ENCODE measurements at regions not wholly inside any gene's neighbourhood (a gene's known extent, or its start where the extent isn't known, plus 50 kb on each side); places are given as distances from the start of the nearest gene placed in this dataset.

GRCh38 chr4:58983887-58984286 lies 1873.7 kb upstream of the IGFBP7 start:
- WGBS, 2 experiments (ENCODE audit: low coverage in 1 of 2, low lambda C conversion rate in 2 of 2, missing lambda C conversion rate in 2 of 2) = 8 to 9% methylated on average over 3 of the region's 3 CpGs
- Histone ChIP-seq H3K4me2 (ENCODE audit: unreplicated experiment) (no peak overlapping the region), H3K36me3 (ENCODE audit: low read depth) (no peaks in the 10 kb centered on the region), H3K79me2 (ENCODE audit: insufficient read depth) (no peaks in the 10 kb centered on the region), H4K20me1 (ENCODE audit: insufficient read depth) (no peaks in the 10 kb centered on the region), H3K4me3 (no peak overlapping the region), H3K27ac (no peak overlapping the region), H3K4me1 (ENCODE audit: insufficient read depth) (no peaks in the 10 kb centered on the region), H3K27me3 (replicated peaks; ENCODE audit: insufficient read depth) (no peaks in the 10 kb centered on the region), H3K9me3 (ENCODE audit: low read depth) (no peaks in the 10 kb centered on the region), H3F3A (ENCODE audit: insufficient read depth) (no peaks in the 10 kb centered on the region), H2AFZ (no peak overlapping the region), H3K9ac (no peak overlapping the region), H3K9me2 (ENCODE audit: insufficient read depth) (no peaks in the 10 kb centered on the region; the same call in 1 of the 2 replicates)
- no peak for DNase-seq
- TF ChIP-seq EZH2phosphoT487 (IDR thresholded peaks at IDR 0.05; ENCODE audit: insufficient read depth, low read depth) (no peak), EZH2 (IDR thresholded peaks at IDR 0.05; ENCODE audit: insufficient read depth, poor library complexity, severe bottlenecking) (no peak)
- in situ Hi-C loops (cut with MboI) = no loop called here

DNA sequence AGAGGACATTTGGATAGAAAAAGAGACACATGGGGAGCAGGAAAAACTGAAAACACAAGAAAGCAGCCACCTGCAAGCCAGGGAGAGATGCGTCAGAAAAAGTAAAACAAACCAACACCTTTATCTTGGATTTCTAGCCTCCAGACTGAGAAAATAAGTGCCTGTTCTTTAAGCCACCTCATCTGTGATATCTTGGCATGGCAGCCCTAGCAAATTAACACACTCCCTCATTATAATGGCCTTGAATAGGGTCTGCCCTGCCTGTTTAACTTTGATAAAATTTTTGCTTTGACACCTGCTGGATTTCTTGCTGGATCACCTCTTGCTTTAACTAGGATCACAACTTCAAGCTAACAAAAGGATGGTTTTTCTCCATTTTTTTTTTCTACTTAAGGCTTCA lies 1892.0 kb upstream of the IGFBP7 start:
- no peak overlapping the region for H3K9ac ChIP-seq
- H3K27me3 ChIP-seq (replicated peaks; ENCODE audit: insufficient read depth) = no peaks in the 10 kb centered on the region
- 18 to 30% methylated on average over 1 of the region's 1 CpG for WGBS, 2 experiments (ENCODE audit: low coverage in 1 of 2, low lambda C conversion rate in 2 of 2, missing lambda C conversion rate in 2 of 2)
- H3K9me2 ChIP-seq (ENCODE audit: insufficient read depth) = no peaks in the 10 kb centered on the region
- no peak overlapping the region for H3K4me2 ChIP-seq (ENCODE audit: unreplicated experiment)
- H4K20me1 ChIP-seq (ENCODE audit: insufficient read depth) = no peaks in the 10 kb centered on the region
- in situ Hi-C loops (cut with MboI) = no loop called here
- H3F3A ChIP-seq (ENCODE audit: insufficient read depth) = no peaks in the 10 kb centered on the region
- H3K36me3 ChIP-seq (ENCODE audit: low read depth) = no peaks in the 10 kb centered on the region
- TF ChIP-seq EZH2phosphoT487 (IDR thresholded peaks at IDR 0.05; ENCODE audit: insufficient read depth, low read depth) = no peak
- no peak for TF ChIP-seq EZH2 (IDR thresholded peaks at IDR 0.05; ENCODE audit: insufficient read depth, poor library complexity, severe bottlenecking)
- H3K79me2 ChIP-seq (ENCODE audit: insufficient read depth) = no peaks in the 10 kb centered on the region
- no peaks in the 10 kb centered on the region for H3K9me3 ChIP-seq (ENCODE audit: low read depth)
- no peak overlapping the region for H2AFZ ChIP-seq
- H3K27ac ChIP-seq = no peak overlapping the region
- no peak overlapping the region for H3K4me3 ChIP-seq
- DNase-seq = no peak
- H3K4me1 ChIP-seq (ENCODE audit: insufficient read depth) = no peaks in the 10 kb centered on the region

DNA sequence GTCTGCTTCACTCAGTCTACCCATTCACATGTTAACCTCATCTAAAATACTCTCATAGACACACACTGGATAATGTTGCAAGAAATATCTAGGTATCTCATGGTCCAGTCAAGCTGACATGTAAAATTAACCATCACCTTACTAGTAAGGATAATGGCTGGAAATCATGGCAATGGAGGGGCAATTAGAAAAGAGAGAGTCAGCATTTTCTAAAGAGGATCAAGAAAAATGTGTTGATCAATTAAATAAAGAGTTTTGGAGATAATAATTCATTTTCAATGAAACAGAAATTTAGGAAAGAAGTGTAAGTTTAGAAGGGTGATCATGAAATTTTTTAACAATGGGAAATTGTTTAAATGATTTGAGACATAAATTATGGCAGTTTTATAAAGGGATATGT lies 1914.1 kb upstream of the IGFBP7 start:
- H3K9ac ChIP-seq = no peak overlapping the region
- H3K36me3 ChIP-seq (ENCODE audit: low read depth) = no peaks in the 10 kb centered on the region; the same call in 1 of the 2 replicates
- no peak overlapping the region for H3K4me3 ChIP-seq
- H3K27ac ChIP-seq = no peak overlapping the region
- no peaks in the 10 kb centered on the region for H3K27me3 ChIP-seq (replicated peaks; ENCODE audit: insufficient read depth)
- H3F3A ChIP-seq (ENCODE audit: insufficient read depth) = no peaks in the 10 kb centered on the region
- no peak overlapping the region for H2AFZ ChIP-seq
- H3K79me2 ChIP-seq (ENCODE audit: insufficient read depth) = no peaks in the 10 kb centered on the region
- no peak for TF ChIP-seq EZH2 (IDR thresholded peaks at IDR 0.05; ENCODE audit: insufficient read depth, poor library complexity, severe bottlenecking)
- no peak for TF ChIP-seq EZH2phosphoT487 (IDR thresholded peaks at IDR 0.05; ENCODE audit: insufficient read depth, low read depth)
- no peak overlapping the region for H3K4me2 ChIP-seq (ENCODE audit: unreplicated experiment)
- peaks cover 5% of the 10 kb centered on the region for H3K9me3 ChIP-seq (ENCODE audit: low read depth)
- no peak for DNase-seq
- no peaks in the 10 kb centered on the region for H4K20me1 ChIP-seq (ENCODE audit: insufficient read depth)
- in situ Hi-C loops (cut with MboI) = no loop called here
- no peaks in the 10 kb centered on the region for H3K4me1 ChIP-seq (ENCODE audit: insufficient read depth)
- no peaks in the 10 kb centered on the region for H3K9me2 ChIP-seq (ENCODE audit: insufficient read depth)

DNA sequence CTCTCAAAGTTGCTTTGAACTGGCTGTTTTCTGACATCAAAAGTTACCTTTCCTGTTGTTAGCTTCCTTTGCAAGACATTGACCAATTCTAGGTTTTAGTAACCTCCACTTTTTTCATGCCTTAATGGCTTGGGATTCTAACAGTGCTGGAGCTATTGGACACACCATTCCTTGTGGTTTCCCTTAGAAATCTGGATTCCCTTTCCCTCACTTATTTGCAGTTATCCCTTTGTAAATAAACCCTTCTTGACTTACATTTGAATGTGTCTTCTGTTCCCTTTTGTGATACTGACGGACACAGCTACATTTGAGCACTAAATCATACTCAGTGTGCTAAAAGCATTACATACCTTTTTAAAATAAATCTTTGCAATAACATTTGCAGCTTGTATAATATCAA lies 1927.6 kb upstream of the IGFBP7 start:
- Histone ChIP-seq H4K20me1 (ENCODE audit: insufficient read depth) (no peaks in the 10 kb centered on the region), H3F3A (ENCODE audit: insufficient read depth) (no peaks in the 10 kb centered on the region), H3K27ac (no peak overlapping the region), H3K27me3 (replicated peaks; ENCODE audit: insufficient read depth) (no peaks in the 10 kb centered on the region), H3K4me3 (no peak overlapping the region), H2AFZ (no peak overlapping the region), H3K9me3 (ENCODE audit: low read depth) (no peaks in the 10 kb centered on the region), H3K79me2 (ENCODE audit: insufficient read depth) (no peaks in the 10 kb centered on the region), H3K9me2 (ENCODE audit: insufficient read depth) (no peaks in the 10 kb centered on the region), H3K36me3 (ENCODE audit: low read depth) (no peaks in the 10 kb centered on the region), H3K4me2 (ENCODE audit: unreplicated experiment) (no peak overlapping the region), H3K9ac (no peak overlapping the region), H3K4me1 (ENCODE audit: insufficient read depth) (no peaks in the 10 kb centered on the region)
- no peak for DNase-seq
- TF ChIP-seq EZH2phosphoT487 (IDR thresholded peaks at IDR 0.05; ENCODE audit: insufficient read depth, low read depth) = no peak
- no peak for TF ChIP-seq EZH2 (IDR thresholded peaks at IDR 0.05; ENCODE audit: insufficient read depth, poor library complexity, severe bottlenecking)
- in situ Hi-C loops (cut with MboI) = no loop called here
- 28% methylated on average over 1 of the region's 1 CpG for WGBS, 2 experiments (ENCODE audit: low coverage in 1 of 2, low lambda C conversion rate in 2 of 2, missing lambda C conversion rate in 2 of 2)

DNA sequence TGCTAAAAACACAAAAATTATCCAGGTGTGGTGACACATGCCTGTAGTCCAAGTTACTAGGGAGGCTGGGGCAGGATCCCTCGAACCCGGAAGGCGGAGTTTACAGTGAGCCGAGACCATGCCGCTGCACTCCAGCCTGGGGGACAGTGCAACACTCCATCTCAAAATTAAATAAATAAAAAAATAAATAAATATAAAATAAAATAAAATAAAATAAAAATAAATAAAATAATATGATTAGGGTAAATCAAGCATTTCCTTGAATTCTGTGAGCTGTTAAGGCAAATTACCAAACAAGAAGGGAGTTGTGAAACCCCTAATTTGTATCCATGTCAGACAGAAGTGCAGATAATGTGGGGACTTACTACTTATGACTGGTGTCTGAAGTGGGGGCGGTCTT lies 1928.9 kb upstream of the IGFBP7 start:
- Histone ChIP-seq H3K4me2 (ENCODE audit: unreplicated experiment) (no peak overlapping the region), H3K4me1 (ENCODE audit: insufficient read depth) (no peaks in the 10 kb centered on the region), H3F3A (ENCODE audit: insufficient read depth) (no peaks in the 10 kb centered on the region), H3K9ac (no peak overlapping the region), H3K27ac (no peak overlapping the region), H4K20me1 (ENCODE audit: insufficient read depth) (no peaks in the 10 kb centered on the region), H2AFZ (no peak overlapping the region), H3K9me2 (ENCODE audit: insufficient read depth) (no peaks in the 10 kb centered on the region), H3K36me3 (ENCODE audit: low read depth) (no peaks in the 10 kb centered on the region), H3K4me3 (no peak overlapping the region), H3K79me2 (ENCODE audit: insufficient read depth) (no peaks in the 10 kb centered on the region), H3K27me3 (replicated peaks; ENCODE audit: insufficient read depth) (no peaks in the 10 kb centered on the region), H3K9me3 (ENCODE audit: low read depth) (no peaks in the 10 kb centered on the region)
- 49 to 52% methylated on average over 6 of the region's 6 CpGs for WGBS, 2 experiments (ENCODE audit: low coverage in 1 of 2, low lambda C conversion rate in 2 of 2, missing lambda C conversion rate in 2 of 2)
- in situ Hi-C loops (cut with MboI) = no loop called here
- DNase-seq = no peak
- TF ChIP-seq EZH2phosphoT487 (IDR thresholded peaks at IDR 0.05; ENCODE audit: insufficient read depth, low read depth) (no peak), EZH2 (IDR thresholded peaks at IDR 0.05; ENCODE audit: insufficient read depth, poor library complexity, severe bottlenecking) (no peak)

Data from GM23248 (cell line).